Endothelial cell (in vitro differentiated cells): ENCODE measurements at regions not wholly inside any gene's neighbourhood (a gene's known extent, or its start where the extent isn't known, plus 50 kb on each side); places are given as distances from the start of the nearest gene placed in this dataset.

Source experiments
- DNase-seq: peaks from one replicate; pipeline ENCODE4 v3.0.0; 2021; ENCODE audit warnings: low spot score
- H3K27ac Mint-ChIP-seq: one replicate; pipeline ENCODE4 v1.8.0; 2021; ENCODE audit warnings: mixed read lengths, inconsistent platforms; ENCODE audit not compliant: unreplicated experiment
- H3K27me3 Mint-ChIP-seq: one replicate; pipeline ENCODE4 v1.8.0; 2021; ENCODE audit warnings: mild to moderate bottlenecking, moderate library complexity, mixed read lengths, inconsistent platforms; ENCODE audit not compliant: unreplicated experiment
- H3K36me3 Mint-ChIP-seq: one replicate; pipeline ENCODE4 v1.8.0; 2021; ENCODE audit warnings: mild to moderate bottlenecking, low read depth, mixed read lengths, inconsistent platforms; ENCODE audit not compliant: unreplicated experiment
- H3K4me1 Mint-ChIP-seq: one replicate; pipeline ENCODE4 v1.8.0; 2021; ENCODE audit warnings: mild to moderate bottlenecking, mixed read lengths, inconsistent platforms; ENCODE audit not compliant: unreplicated experiment
- H3K4me3 Mint-ChIP-seq: one replicate; pipeline ENCODE4 v1.8.0; 2021; ENCODE audit warnings: mild to moderate bottlenecking, mixed read lengths, inconsistent platforms; ENCODE audit not compliant: unreplicated experiment
- H3K9me3 Mint-ChIP-seq: one replicate; pipeline ENCODE4 v1.8.0; 2021; ENCODE audit warnings: mixed read lengths, inconsistent platforms; ENCODE audit not compliant: unreplicated experiment
- TF ChIP-seq, protein P1 (sequence below): fragments of 200-600 bp; sonication (generic); IDR thresholded peaks from one replicate; pipeline ENCODE4 v1.5.0; 2021; ENCODE audit warnings: antibody characterized with exemption; ENCODE audit not compliant: unreplicated experiment

DNA sequence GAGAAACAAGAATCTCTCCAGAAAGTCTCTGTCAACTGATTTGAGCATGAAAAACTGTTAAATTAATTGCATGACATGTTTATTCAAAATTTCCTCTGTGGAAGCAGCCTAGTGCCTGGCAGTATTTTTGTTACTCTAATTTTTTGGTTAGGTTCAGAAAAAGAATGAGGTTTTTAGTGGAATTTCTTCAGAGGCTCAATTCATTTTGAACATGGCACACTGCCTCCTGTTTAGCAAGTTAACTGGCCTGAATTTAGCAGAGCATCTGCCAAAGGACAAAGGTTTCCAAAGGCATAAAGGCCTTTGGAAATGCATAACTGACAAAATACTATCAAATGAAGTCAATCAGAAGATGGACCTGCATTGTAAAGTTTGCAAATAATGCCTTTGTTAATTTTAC, 1326.5 kb downstream of the PLA2G4A start:
- TF ChIP-seq, protein P1, sequence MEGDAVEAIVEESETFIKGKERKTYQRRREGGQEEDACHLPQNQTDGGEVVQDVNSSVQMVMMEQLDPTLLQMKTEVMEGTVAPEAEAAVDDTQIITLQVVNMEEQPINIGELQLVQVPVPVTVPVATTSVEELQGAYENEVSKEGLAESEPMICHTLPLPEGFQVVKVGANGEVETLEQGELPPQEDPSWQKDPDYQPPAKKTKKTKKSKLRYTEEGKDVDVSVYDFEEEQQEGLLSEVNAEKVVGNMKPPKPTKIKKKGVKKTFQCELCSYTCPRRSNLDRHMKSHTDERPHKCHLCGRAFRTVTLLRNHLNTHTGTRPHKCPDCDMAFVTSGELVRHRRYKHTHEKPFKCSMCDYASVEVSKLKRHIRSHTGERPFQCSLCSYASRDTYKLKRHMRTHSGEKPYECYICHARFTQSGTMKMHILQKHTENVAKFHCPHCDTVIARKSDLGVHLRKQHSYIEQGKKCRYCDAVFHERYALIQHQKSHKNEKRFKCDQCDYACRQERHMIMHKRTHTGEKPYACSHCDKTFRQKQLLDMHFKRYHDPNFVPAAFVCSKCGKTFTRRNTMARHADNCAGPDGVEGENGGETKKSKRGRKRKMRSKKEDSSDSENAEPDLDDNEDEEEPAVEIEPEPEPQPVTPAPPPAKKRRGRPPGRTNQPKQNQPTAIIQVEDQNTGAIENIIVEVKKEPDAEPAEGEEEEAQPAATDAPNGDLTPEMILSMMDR, result no peak
- no peaks in the 10 kb centered on the region for H3K4me1 Mint-ChIP-seq
- no peak overlapping the region for H3K27ac Mint-ChIP-seq
- H3K27me3 Mint-ChIP-seq, result no peaks in the 10 kb centered on the region
- DNase-seq, result no peak
- H3K4me3 Mint-ChIP-seq, result no peak overlapping the region
- no peaks in the 10 kb centered on the region for H3K9me3 Mint-ChIP-seq
- no peaks in the 10 kb centered on the region for H3K36me3 Mint-ChIP-seq

DNA sequence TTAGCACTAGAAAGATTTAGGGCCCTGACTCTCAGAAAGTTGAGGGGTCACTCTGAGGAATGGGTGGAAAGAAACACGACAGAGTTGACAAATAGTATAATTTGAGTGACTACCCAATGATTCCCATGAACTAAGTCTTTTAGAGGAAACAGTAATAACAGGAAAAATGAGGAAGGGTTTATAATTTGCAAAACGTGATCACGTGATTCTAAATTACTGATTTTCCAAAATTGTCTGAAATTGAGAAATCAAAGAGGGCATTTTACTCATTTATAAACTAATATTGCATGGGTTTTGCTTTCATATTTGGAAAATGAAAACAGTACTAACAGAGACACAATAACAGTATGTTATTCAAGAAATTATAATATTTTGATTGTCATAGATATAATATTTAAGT, 1335.7 kb downstream of the PLA2G4A start:
- no peaks in the 10 kb centered on the region for H3K9me3 Mint-ChIP-seq
- DNase-seq, result no peak
- no peaks in the 10 kb centered on the region for H3K4me1 Mint-ChIP-seq
- TF ChIP-seq, protein P1, result no peak
- H3K27ac Mint-ChIP-seq, result no peak overlapping the region
- no peaks in the 10 kb centered on the region for H3K27me3 Mint-ChIP-seq
- H3K36me3 Mint-ChIP-seq, result no peaks in the 10 kb centered on the region
- H3K4me3 Mint-ChIP-seq, result no peak overlapping the region

DNA sequence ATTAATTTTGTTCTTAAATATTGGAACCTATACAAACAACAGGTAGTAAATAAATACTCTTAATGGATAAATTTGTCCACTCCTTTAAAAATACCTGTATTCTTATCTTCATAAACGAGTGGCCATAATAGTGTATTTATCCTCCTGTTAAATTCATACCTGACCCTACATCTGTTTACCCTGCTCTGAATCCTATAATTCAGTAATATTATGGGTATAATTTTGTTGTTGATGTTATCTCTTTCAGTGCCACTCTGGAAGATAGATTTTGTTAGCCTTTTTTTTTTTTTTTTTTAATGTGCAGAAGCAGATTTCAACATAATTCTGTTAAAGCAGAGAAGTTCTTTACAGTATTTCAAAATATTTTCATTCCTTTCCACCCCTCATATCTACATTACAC, 1337.9 kb downstream of the PLA2G4A start:
- Mint-ChIP-seq H3K4me1 (no peaks in the 10 kb centered on the region), H3K9me3 (no peaks in the 10 kb centered on the region), H3K4me3 (no peak overlapping the region), H3K27ac (no peak overlapping the region), H3K36me3 (no peaks in the 10 kb centered on the region), H3K27me3 (no peaks in the 10 kb centered on the region)
- no peak for DNase-seq
- TF ChIP-seq, protein P1, result no peak

DNA sequence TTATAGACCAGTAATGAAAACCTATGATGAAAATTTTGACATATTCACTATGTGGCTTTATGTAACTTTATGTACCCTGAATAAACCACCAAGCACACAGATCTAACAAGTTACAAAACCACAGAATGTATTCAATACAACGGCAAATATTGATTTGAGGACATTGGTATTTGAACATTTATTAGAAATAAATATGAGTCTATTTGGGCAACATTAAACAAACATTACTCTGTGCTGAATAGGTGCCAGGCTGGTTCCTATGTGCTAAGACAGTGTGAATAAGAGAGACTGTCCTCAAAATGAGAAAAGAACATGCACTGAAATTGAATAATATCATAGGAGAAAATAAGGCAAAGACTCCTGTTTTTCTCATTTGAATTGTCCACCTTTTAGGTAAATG, 1341.2 kb downstream of the PLA2G4A start:
- H3K27me3 Mint-ChIP-seq, result no peaks in the 10 kb centered on the region

DNA sequence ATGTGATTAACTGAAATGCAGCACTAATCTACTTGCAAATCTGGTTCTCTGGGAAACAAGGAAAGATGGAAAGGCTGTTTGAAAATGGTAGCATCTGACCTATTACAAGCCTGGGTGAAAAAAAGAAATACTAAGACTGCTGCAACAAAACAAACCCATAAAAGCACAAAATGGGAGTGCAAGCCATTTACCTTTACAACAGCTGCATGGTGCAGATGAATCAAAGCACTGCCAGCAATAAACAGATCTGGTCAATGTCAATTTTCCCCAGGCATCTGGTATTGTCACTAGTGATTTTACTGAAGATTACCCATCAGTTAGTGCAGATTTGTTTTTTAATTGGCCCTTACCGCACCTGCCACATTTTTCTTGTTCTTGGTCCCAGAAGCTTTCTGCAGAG, 1341.7 kb downstream of the PLA2G4A start:
- Mint-ChIP-seq H3K4me1 (no peaks in the 10 kb centered on the region), H3K36me3 (no peaks in the 10 kb centered on the region), H3K27me3 (no peaks in the 10 kb centered on the region), H3K9me3 (no peaks in the 10 kb centered on the region), H3K27ac (no peak overlapping the region), H3K4me3 (no peak overlapping the region)
- TF ChIP-seq, protein P1, result no peak
- DNase-seq, result no peak

More for the DNA sequence above, 1341.2 kb downstream of the PLA2G4A start:
- H3K27ac Mint-ChIP-seq, result no peak overlapping the region
- DNase-seq, result no peak
- H3K9me3 Mint-ChIP-seq, result no peaks in the 10 kb centered on the region
- no peaks in the 10 kb centered on the region for H3K4me1 Mint-ChIP-seq
- H3K4me3 Mint-ChIP-seq, result no peak overlapping the region
- TF ChIP-seq, protein P1, result no peak
- H3K36me3 Mint-ChIP-seq, result no peaks in the 10 kb centered on the region
